ENCODE measurements at regions not wholly inside any gene's neighbourhood (a gene's known extent, or its start where the extent isn't known, plus 50 kb on each side); places are given as distances from the start of the nearest gene placed in this dataset.

DNA sequence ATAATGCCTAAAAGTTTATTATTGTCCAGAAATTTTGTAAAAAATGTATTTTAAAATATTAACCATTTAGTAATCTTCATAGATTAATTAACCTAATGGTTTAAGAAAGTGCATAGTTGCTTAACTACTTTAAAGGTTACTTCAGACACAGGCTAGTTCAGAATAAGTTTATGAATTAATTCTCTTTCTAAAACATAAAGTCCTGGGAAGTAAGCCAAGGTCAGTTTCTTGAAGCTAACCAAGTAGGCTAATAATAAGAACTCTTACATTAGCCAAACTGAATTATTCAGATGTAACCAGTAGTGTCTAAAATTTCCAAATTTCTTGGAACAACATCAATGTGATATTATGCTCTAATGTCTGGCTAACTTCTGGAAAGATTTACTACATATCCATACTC is 790.4 kb downstream of the NCAM2 start:
- TF ChIP-seq, protein P1, sequence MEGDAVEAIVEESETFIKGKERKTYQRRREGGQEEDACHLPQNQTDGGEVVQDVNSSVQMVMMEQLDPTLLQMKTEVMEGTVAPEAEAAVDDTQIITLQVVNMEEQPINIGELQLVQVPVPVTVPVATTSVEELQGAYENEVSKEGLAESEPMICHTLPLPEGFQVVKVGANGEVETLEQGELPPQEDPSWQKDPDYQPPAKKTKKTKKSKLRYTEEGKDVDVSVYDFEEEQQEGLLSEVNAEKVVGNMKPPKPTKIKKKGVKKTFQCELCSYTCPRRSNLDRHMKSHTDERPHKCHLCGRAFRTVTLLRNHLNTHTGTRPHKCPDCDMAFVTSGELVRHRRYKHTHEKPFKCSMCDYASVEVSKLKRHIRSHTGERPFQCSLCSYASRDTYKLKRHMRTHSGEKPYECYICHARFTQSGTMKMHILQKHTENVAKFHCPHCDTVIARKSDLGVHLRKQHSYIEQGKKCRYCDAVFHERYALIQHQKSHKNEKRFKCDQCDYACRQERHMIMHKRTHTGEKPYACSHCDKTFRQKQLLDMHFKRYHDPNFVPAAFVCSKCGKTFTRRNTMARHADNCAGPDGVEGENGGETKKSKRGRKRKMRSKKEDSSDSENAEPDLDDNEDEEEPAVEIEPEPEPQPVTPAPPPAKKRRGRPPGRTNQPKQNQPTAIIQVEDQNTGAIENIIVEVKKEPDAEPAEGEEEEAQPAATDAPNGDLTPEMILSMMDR (IDR thresholded peaks at IDR 0.05; ENCODE audit: borderline replicate concordance) = no peak
- intact Hi-C loops (cut with micrococcal nuclease) = no loop called here
- no peaks in the 10 kb centered on the region for H3K4me1 ChIP-seq
- no peak overlapping the region for H3K27ac ChIP-seq (replicated peaks)
- H3K4me3 ChIP-seq = no peak overlapping the region
- DNase-seq = no peak
- H3K9me3 ChIP-seq (replicated peaks) = no peaks in the 10 kb centered on the region
- H3K27me3 ChIP-seq (ENCODE audit: low read depth) = no peaks in the 10 kb centered on the region
- no peaks in the 10 kb centered on the region for H3K36me3 ChIP-seq

DNA sequence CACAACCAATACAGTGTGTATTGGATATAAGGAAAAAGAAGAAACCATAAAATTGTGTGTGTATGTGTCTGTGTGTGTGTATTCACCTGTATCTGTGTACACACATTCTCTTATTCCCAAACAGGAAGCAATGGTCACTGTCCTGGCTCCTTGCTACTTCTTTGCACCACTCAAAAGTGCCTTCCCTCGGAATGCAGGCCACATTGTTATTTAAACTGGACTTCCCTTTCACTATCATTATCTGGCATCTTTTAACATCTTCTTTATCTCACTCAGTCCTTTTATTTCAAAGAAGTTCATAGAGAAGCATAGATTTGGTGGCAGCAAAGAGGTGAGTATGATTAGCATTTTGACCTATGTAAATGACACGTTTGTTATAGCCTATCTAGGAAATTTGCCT is 803.7 kb downstream of the NCAM2 start:
- no peak overlapping the region for H3K27ac ChIP-seq (replicated peaks)
- H3K27me3 ChIP-seq (ENCODE audit: low read depth) = no peaks in the 10 kb centered on the region
- TF ChIP-seq, protein P1 (IDR thresholded peaks at IDR 0.05; ENCODE audit: borderline replicate concordance) = no peak
- intact Hi-C loops (cut with micrococcal nuclease) = no loop called here
- H3K4me3 ChIP-seq = no peak overlapping the region
- no peaks in the 10 kb centered on the region for H3K4me1 ChIP-seq
- no peaks in the 10 kb centered on the region for H3K36me3 ChIP-seq
- peaks cover 11% of the 10 kb centered on the region for H3K9me3 ChIP-seq (replicated peaks)
- DNase-seq = no peak

DNA sequence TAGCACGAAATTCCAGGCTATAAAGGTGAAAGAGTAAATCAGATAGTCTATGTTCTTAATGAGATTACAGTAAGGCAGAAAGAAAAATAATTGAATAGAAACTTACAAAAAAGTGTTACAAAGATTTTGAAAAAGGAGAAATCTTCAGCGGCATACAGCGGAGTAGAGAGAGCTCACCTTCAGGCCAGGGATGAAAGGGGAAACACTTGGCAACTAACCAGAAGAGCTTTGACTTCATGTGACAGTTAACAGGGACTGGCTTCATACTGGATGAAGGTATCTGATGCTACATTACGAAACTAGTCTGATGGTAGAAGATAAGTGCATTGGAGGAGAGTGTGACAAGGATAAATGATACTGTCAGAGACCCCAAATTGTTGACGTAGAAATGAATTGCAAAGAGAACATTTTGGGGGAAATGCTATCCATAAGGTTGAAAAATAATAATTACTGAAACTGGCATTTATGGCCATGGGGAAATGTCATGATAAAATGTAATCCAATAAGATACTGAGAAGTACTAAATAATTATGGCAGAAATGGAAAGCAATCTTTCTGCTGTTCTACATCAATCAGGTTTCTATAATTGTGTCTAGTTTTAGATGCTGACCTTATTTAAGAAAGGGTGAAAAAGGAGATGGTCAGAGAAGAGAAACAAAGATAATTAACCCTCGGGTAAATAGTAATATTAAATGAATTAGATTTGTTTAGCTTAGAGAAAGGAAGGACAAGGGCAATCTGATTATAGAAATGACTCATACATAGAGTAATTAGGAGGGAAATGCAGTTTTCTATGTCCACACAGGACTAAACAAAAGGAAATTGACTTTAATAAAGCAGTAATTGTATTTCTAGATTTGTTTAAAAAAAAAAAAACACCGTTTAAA is 808.7 kb downstream of the NCAM2 start:
- H3K4me3 ChIP-seq = no peak overlapping the region
- intact Hi-C loops (cut with micrococcal nuclease) = no loop called here
- H3K27me3 ChIP-seq (ENCODE audit: low read depth) = no peaks in the 10 kb centered on the region
- H3K9me3 ChIP-seq (replicated peaks) = peaks cover 11% of the 10 kb centered on the region
- no peaks in the 10 kb centered on the region for H3K36me3 ChIP-seq
- TF ChIP-seq, protein P1 (IDR thresholded peaks at IDR 0.05; ENCODE audit: borderline replicate concordance) = no peak
- H3K4me1 ChIP-seq = no peaks in the 10 kb centered on the region
- H3K27ac ChIP-seq (replicated peaks) = no peak overlapping the region
- DNase-seq = no peak

DNA sequence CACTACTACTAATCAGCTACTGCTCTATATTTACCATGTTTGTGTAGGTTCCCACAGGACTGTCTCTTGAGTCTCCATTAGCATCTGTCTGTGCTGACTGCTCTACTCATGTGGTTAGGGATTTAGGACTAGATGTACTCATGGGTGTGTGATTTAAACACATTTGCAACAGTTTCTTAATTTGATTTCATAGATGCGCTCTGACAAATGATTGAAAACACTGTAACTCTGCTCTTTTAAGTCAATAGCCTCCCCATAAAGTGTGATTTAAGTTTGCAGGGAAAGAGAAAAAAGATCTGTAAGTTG is 809.3 kb downstream of the NCAM2 start:
- no peak for DNase-seq
- intact Hi-C loops (cut with micrococcal nuclease) = no loop called here
- H3K4me3 ChIP-seq = no peak overlapping the region
- TF ChIP-seq, protein P1 (IDR thresholded peaks at IDR 0.05; ENCODE audit: borderline replicate concordance) = no peak
- no peak overlapping the region for H3K27ac ChIP-seq (replicated peaks)
- no peaks in the 10 kb centered on the region for H3K36me3 ChIP-seq
- H3K9me3 ChIP-seq (replicated peaks) = peaks cover 11% of the 10 kb centered on the region
- H3K4me1 ChIP-seq = no peaks in the 10 kb centered on the region
- H3K27me3 ChIP-seq (ENCODE audit: low read depth) = no peaks in the 10 kb centered on the region

DNA sequence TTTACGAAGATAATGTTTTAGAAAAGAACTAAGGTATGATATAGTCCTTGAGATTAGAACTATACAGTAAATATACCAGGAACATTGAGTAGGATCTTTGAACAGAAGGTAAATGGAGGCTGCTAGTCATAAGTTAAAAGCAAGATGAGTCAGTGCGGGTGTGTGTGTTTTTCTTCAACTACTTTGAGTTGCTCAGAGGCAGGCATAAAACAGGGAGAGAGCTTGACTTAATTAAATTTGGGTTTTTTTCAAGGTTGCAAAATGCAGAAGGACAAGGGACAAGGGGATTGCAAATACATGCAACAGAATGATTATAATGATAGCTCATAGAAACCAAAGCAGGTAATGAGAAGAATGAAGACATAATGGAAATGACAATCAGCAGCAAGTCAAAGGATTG is 815.1 kb downstream of the NCAM2 start:
- TF ChIP-seq, protein P1 (IDR thresholded peaks at IDR 0.05; ENCODE audit: borderline replicate concordance) = no peak
- H3K4me1 ChIP-seq = no peaks in the 10 kb centered on the region
- DNase-seq = no peak
- no peak overlapping the region for H3K27ac ChIP-seq (replicated peaks)
- intact Hi-C loops (cut with micrococcal nuclease) = no loop called here
- no peaks in the 10 kb centered on the region for H3K9me3 ChIP-seq (replicated peaks)
- no peaks in the 10 kb centered on the region for H3K27me3 ChIP-seq (ENCODE audit: low read depth)
- H3K36me3 ChIP-seq = no peaks in the 10 kb centered on the region
- H3K4me3 ChIP-seq = no peak overlapping the region

All from left ventricle myocardium inferior (tissue), 1 donor.